DMS53 treated with DMSO at 0.1 percent for 48 hours (cell line): ENCODE measurements at regions not wholly inside any gene's neighbourhood (a gene's known extent, or its start where the extent isn't known, plus 50 kb on each side); places are given as distances from the start of the nearest gene placed in this dataset.
A peak's percentile ranks its signal among the peaks of the same experiment; 100 is the strongest.
"Not testable (repeated sequence)": the region's sequence is repeated elsewhere in the genome, so short reads cannot be mapped to it uniquely, and the experiment has no call there.

ENCODE experiments used
- DNase-seq: peaks from one replicate; lab custom pipeline; 2025; ENCODE audit not compliant: unreplicated experiment; lab: John Stamatoyannopoulos, UW

DNA sequence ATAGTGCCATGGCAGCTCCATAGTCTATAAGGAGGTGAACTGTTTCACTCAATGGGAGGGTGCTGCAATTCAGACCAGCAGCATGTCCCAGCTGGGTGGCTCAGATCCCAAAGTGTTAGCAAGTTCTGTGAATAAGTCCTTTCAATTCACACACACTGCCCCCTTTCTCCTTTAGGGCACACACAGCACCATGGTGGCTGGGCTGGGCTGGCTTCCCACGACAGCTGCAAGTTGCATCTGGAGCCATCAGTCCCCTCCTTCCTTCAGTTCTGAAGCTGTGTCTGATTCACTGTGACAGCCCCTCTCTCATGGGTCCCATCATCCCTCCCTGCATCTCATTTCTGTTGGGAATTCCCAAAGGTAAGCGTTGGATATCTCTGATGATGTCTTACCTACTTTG lies 324.1 kb upstream of the NCAM1 start:
- no peak for DNase-seq

DNA sequence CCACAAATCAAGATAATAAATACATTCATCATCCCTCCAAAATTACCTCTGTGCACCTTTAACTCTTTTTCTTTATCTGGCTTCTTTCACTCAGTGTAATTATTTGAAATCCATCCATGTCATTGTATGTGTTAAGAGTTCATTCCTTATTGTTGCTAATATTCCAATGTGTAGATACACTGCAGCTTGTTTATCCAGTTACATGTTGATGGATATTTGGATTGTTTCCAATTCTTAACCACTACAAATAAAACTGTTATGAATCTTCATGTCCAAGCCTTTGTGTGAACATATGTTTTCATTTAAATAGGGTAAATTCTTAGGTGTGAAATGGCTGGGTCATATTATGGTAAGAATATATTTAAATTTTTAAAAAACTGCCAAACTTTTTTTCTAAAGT lies 323.3 kb upstream of the NCAM1 start:
- DNase-seq, result no peak

GRCh38 chr11:112639469-112639868 lies 321.8 kb upstream of the NCAM1 start:
- no peak for DNase-seq

- DNase-seq, result no peak
Observed at GRCh38 chr11:112643416-112643815, 317.8 kb upstream of the NCAM1 start.

DNA sequence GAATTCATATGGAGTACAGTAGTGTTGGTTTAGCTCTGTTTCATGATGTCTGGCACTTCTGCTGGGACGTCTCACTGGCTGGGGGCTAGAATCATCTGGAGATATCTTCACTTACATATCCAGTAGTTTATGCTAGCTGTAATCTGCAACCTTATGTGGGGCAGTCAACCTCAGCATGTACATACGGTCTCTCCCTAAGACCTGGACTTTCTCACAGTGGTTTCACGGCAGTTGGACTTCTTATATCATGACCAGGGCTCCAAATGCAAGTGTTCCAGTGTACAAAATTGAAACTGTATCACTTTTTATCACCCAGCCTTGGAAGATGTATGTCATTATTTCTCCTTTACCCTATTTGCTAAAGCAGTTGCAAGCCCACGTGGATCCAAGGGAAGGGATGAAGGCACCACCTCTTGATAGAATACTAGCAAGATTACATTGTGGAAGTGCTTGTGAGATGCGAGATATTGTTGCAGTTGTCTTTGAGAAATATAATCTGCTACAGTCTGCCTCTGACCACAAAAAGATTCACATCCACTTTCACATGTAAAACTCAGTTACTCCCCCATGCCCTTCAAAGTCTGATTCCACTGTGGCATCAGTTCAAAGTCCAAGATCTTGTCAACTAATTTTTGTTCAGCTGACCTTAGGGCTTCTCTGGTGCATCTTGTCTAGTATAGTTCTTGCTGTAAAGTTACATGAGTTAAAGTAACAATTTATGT lies 316.6 kb upstream of the NCAM1 start:
- DNase-seq, result no peak

GRCh38 chr11:112649856-112650255 lies 311.4 kb upstream of the NCAM1 start:
- no peak for DNase-seq

DNA sequence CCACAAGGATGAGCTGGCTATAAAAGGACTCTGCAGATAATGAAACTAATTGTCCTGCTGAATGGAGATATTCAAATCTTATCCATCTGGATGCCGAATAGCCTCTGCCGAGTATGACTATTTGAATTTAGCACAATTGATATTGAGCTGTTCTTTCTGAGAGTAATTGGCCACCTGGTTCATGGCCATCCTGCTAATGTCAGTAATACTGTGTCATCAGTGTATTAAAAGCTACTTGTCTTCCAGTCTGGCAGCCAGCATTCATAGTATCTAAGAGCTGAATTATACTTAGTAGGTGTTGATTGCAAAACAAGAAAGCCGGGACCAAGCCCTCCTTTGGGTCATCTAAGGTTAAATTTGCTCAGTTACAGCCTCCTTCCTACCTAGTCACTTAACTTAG lies 310.7 kb upstream of the NCAM1 start:
- DNase-seq, result no peak

DNA sequence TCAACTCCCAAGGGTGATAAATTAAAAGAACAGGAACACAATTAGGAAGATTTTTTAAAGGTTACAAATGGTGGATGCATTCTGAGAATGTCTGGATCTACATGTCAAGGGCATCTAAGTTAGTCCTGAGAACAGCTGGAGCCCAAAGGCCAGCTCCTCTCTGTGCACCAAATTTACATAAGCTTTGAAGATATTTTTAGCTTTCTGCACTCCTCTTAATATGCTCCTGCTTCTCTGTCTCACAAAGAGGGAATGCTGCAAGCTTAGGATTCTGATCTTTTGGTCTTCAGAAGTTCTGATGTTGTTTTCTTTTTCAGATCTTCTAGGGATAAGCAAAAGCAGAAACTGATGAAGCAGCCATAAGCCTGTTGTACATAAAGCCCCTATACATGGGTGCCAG lies 309.8 kb upstream of the NCAM1 start:
- DNase-seq, result no peak

DNA sequence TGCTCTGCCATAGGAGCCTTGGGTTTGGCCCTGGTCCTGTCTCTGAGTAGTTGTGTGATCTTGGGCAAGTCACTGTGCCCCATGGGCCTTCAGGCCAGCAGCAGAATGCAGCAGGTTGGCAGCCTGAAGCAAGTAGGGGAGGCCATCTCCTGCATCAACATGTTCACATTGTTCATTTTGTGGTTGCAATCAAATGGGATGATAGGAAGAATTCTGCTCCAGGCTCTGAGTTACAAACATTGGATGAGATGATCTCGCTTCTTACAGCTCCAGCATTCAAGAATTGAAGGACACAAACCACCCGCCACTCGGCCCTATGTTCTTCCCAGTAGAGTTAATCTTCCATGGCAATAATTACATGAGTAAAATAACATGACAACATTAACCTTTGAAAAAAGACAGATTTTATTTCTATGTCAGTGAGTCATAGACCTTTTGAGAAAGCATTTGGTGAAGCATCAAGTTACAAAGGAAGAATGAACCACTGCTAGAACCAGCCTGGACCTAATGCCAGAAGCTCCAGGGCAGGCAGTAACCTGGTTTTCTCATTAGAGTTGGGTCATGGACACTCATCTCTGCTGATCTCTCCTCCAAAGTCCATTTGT lies 308.3 kb upstream of the NCAM1 start:
- no peak for DNase-seq

DNA sequence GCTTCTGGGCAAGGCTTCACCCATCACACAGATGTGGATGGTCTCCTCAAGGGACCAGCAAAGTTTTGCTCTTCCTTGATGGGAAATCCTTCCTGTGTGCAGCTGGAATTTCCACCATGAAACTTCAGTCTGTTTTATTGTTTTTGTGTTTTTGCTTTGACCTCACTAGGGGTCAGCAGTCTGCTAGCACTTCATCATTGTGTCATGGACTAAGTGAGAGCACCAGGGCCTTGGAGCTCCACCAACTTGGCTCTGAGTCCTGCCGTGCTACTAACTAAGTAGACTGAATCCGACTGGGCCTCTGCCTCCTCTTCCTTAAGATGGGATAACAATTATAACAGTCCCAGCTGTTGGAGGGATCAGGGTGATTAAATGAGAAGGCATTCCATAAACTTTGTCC lies 305.8 kb upstream of the NCAM1 start:
- DNase-seq, result peak; percentile 1

- no peak for DNase-seq
Observed at GRCh38 chr11:112656772-112657428, 304.3 kb upstream of the NCAM1 start.

GRCh38 chr11:112658431-112658878 lies 302.8 kb upstream of the NCAM1 start:
- DNase-seq, result no peak

- no peak for DNase-seq
Observed at GRCh38 chr11:112661146-112661545, 300.1 kb upstream of the NCAM1 start.

- no peak for DNase-seq
Observed at GRCh38 chr11:112661571-112661970, 299.6 kb upstream of the NCAM1 start.

DNA sequence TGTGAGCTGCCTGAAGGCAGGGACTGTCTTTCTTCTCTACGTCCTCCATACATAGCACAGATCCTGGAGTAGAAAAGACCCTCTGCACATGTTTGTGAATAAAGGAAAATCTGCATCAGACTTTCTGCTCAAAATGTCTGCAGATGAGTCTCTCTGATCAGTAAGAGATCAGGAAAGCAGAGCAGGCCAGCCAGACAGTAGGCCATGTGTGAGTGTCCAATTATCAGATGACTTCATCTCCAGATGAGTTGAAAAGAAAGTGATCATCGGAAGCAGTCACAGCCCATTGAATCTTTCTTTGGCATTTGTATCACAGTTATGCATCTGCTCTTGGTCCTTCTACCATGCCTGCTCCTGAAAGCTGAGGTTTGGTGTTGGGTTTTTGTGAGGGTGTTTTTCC lies 298.7 kb upstream of the NCAM1 start:
- DNase-seq, result no peak

DNA sequence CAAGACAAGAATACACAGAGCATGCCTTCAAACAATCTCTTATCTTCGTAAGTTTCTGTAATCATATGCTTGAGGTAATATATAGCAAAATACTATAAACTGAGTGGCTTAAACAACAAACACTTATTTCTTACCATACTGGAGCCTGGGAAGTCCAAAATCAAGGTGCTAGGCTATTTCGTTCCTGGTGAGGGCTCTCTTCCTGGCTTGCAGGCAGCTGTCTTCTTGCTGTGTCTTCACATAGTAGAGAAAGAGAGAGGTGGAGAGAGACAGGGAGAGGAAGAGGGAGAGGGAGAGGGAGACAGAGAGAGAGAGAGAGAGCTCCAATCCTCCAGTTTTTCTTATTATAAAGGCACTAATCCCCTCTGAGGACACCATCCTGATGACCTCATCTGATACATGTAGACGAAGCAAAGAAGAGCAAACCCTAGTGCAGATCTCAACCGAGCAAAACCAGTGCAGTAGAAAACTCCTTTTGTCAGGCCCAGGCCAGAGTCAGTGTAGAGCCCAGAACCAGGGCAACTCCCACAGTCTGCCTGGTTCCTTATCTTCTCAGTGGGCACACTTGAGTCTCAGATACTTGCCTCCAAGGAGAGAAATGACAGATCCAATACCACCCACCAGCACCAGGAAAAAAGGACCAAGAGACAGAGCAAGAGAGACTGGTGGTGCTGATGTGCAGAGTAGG lies 297.1 kb upstream of the NCAM1 start:
- DNase-seq, result no peak

- no peak for DNase-seq
Observed at GRCh38 chr11:112665291-112665690, 295.9 kb upstream of the NCAM1 start.

DNA sequence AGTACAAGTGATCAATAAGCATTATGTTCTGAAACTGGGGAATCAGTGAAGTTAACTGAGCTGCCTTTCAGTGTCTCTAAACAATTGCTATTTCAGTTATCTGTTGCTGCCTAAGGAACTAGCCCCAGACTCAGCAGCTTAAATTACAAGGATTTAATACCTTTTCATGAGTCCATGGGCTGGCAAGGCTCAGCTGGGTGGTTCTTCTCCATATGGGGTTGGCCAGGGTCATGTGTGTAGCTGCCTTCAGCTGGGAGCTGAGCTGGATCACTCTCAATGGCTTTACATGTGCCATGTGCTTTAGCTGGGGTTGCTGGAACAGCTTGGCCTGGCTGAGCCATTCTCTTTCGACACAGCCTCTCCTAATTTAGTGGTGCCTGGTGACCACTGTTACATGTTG lies 295.0 kb upstream of the NCAM1 start:
- DNase-seq, result no peak

GRCh38 chr11:112670806-112671570 lies 290.2 kb upstream of the NCAM1 start:
- DNase-seq, result no peak

- not testable (repeated sequence) for DNase-seq
Observed at GRCh38 chr11:112673401-112673800, 287.8 kb upstream of the NCAM1 start.

DNA sequence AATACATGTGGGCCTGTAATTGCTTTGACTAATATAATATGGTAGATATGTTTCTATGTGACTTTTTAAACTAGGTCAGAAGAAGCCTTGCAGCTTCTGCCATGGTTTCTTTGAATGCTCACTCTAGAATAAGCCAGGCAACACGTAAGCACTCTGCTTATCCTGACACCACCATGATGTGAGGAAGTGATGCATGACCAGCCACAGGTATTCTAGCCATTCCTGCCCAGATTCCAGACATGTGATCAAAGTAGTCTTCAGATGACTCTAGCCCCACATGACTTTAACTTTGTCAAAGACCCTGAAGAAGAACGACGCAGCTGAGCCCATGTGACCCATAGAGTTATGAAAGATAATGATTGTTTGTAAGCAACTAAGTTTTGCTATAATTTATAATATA lies 276.1 kb upstream of the NCAM1 start:
- DNase-seq, result no peak
